SK-N-SH treated with all-trans-retinoic acid at 6 μM for 48 hours (cell line): ENCODE measurements at regions not wholly inside any gene's neighbourhood (a gene's known extent, or its start where the extent isn't known, plus 50 kb on each side); places are given as distances from the start of the nearest gene placed in this dataset.

ENCODE experiments used
- ATAC-seq: fragments of 200-7000 bp; cut with Tn5 transposase; 3 replicates; pipeline ENCODE4 v1.9.1; 2020; ENCODE audit warnings: mild to moderate bottlenecking, moderate library complexity
- ARNTL ChIP-seq: fragments of 450-650 bp; formaldehyde crosslinking; IDR thresholded peaks from 2 replicates; pipeline ENCODE4 v1.5.0; 2020; ENCODE audit warnings: low read depth, mild to moderate bottlenecking, moderate library complexity, borderline replicate concordance
- CREB5 ChIP-seq: fragments of 250-450 bp; sonication (Bioruptor Pico); IDR thresholded peaks from 2 replicates; pipeline ENCODE4 v1.5.1; 2020; ENCODE audit warnings: low read depth, mild to moderate bottlenecking, moderate library complexity
- CSDC2 ChIP-seq: fragments of 250-450 bp; sonication (Bioruptor Pico); IDR thresholded peaks from 2 replicates; pipeline ENCODE4 v1.5.0; 2020; ENCODE audit warnings: mild to moderate bottlenecking, moderate library complexity
- CSRNP3 ChIP-seq: fragments of 250-450 bp; sonication (Bioruptor Pico); IDR thresholded peaks from 2 replicates; pipeline ENCODE4 v1.5.1; 2021; ENCODE audit warnings: mild to moderate bottlenecking, moderate library complexity
- ESRRG ChIP-seq: fragments of 250-450 bp; sonication (Bioruptor Pico); IDR thresholded peaks from 2 replicates; pipeline ENCODE4 v1.6.1; 2021; ENCODE audit warnings: mild to moderate bottlenecking
- GLIS3 ChIP-seq: fragments of 250-450 bp; sonication (Bioruptor Pico); IDR thresholded peaks from 2 replicates; pipeline ENCODE4 v1.5.0; 2020; ENCODE audit warnings: mild to moderate bottlenecking, moderate library complexity
- ISL1 ChIP-seq: fragments of 250-450 bp; sonication (Bioruptor Pico); IDR thresholded peaks from 2 replicates; pipeline ENCODE4 v2.1.2; 2022; ENCODE audit warnings: mild to moderate bottlenecking, moderate library complexity
- OSR1 ChIP-seq: fragments of 250-450 bp; sonication (Bioruptor Pico); IDR thresholded peaks from 2 replicates; pipeline ENCODE4 v1.8.0; 2022; ENCODE audit warnings: moderate library complexity, mild to moderate bottlenecking, inconsistent platforms
- PPARA ChIP-seq: fragments of 250-450 bp; sonication (Bioruptor Pico); IDR thresholded peaks from 2 replicates; pipeline ENCODE4 v1.5.0; 2020; ENCODE audit warnings: mild to moderate bottlenecking, borderline replicate concordance
- RARB ChIP-seq: fragments of 250-450 bp; sonication (Bioruptor Pico); IDR thresholded peaks from 2 replicates; pipeline ENCODE4 v1.8.0; 2021; ENCODE audit warnings: mild to moderate bottlenecking, moderate library complexity
- SNAI2 ChIP-seq: fragments of 250-450 bp; sonication (Bioruptor Pico); IDR thresholded peaks from 2 replicates; pipeline ENCODE4 v1.5.0; 2020; ENCODE audit warnings: mild to moderate bottlenecking, moderate library complexity
- TCF4 ChIP-seq: fragments of 250-450 bp; sonication (Bioruptor Pico); IDR thresholded peaks from 2 replicates; pipeline ENCODE4 v1.8.0; 2021; ENCODE audit warnings: mild to moderate bottlenecking, moderate library complexity, borderline replicate concordance
- TOX ChIP-seq: fragments of 250-450 bp; sonication (Bioruptor Pico); IDR thresholded peaks from 2 replicates; pipeline ENCODE4 v1.8.0; 2021; ENCODE audit warnings: mild to moderate bottlenecking, moderate library complexity, borderline replicate concordance
- TSHZ2 ChIP-seq: fragments of 250-450 bp; sonication (Bioruptor Pico); IDR thresholded peaks from 2 replicates; pipeline ENCODE4 v1.5.0; 2020; ENCODE audit warnings: mild to moderate bottlenecking, moderate library complexity
- ZC3H10 ChIP-seq: fragments of 250-450 bp; sonication (Bioruptor Pico); IDR thresholded peaks from 2 replicates; pipeline ENCODE4 v1.5.1; 2021; ENCODE audit warnings: mild to moderate bottlenecking, moderate library complexity
- ZFP3 ChIP-seq: fragments of 250-450 bp; sonication (Bioruptor Pico); IDR thresholded peaks from 2 replicates; pipeline ENCODE4 v1.5.0; 2020; ENCODE audit warnings: mild to moderate bottlenecking, moderate library complexity
- ZFP30 ChIP-seq: fragments of 450-650 bp; formaldehyde crosslinking; IDR thresholded peaks from 2 replicates; pipeline ENCODE4 v1.5.0; 2022; ENCODE audit warnings: mild to moderate bottlenecking, moderate library complexity
- ZNF565 ChIP-seq: fragments of 450-650 bp; formaldehyde crosslinking; conservative IDR thresholded peaks from 2 replicates; pipeline ENCODE4 v1.5.0; 2020; ENCODE audit warnings: low read depth, mild to moderate bottlenecking, moderate library complexity
- ZNF70 ChIP-seq: fragments of 450-650 bp; formaldehyde crosslinking; IDR thresholded peaks from 2 replicates; pipeline ENCODE4 v1.5.0; 2020; ENCODE audit warnings: mild to moderate bottlenecking, moderate library complexity
- ZNF8 ChIP-seq: fragments of 450-650 bp; formaldehyde crosslinking; IDR thresholded peaks from 2 replicates; pipeline ENCODE4 v1.5.0; 2020; ENCODE audit warnings: mild to moderate bottlenecking, moderate library complexity
- TF ChIP-seq, protein P1 (sequence below): fragments of 250-450 bp; sonication (Bioruptor Pico); IDR thresholded peaks from 2 replicates; pipeline ENCODE4 v1.8.0; 2021; ENCODE audit warnings: low read depth, mild to moderate bottlenecking, moderate library complexity, borderline replicate concordance
- TF ChIP-seq, protein P2 (sequence below): fragments of 250-450 bp; sonication (Bioruptor Pico); IDR thresholded peaks from 2 replicates; pipeline ENCODE4 v1.8.0; 2020; ENCODE audit warnings: mild to moderate bottlenecking, moderate library complexity, borderline replicate concordance

DNA sequence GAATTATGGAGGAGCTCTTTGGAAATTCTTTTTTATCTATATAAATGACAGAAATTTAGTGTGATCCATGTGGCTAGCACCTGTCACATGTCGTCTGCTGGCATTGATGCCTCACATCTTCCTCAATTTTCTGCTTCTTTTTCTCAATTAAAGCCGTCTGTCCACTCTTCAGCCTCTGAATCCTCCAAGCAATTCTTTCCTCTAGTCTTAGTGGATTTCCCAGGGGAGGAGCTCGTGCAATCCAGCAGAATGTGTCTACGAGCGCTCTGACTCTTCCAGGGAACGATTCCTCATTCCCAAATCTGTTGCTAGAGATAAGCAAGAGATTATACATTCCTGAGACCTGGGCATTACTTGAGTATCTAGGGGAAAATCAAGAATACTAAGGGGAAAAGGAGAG is 176.6 kb downstream of the EMP1 start:
- TF ChIP-seq ESRRG (CRISPR knock-in tag) (no peak), SNAI2 (CRISPR knock-in tag) (no peak), TOX (CRISPR knock-in tag) (no peak), ZNF565 (no peak), ZC3H10 (CRISPR knock-in tag) (no peak), CSRNP3 (CRISPR knock-in tag) (no peak), RARB (CRISPR knock-in tag) (no peak), CREB5 (CRISPR knock-in tag) (no peak), OSR1 (CRISPR knock-in tag) (no peak), ISL1 (CRISPR knock-in tag) (no peak), CSDC2 (no peak), ZNF8 (CRISPR knock-in tag) (no peak), ZNF70 (CRISPR knock-in tag) (no peak), TSHZ2 (CRISPR knock-in tag) (no peak), TCF4 (CRISPR knock-in tag) (no peak), GLIS3 (CRISPR knock-in tag) (no peak), PPARA (CRISPR knock-in tag) (no peak)
- TF ChIP-seq, protein P1, sequence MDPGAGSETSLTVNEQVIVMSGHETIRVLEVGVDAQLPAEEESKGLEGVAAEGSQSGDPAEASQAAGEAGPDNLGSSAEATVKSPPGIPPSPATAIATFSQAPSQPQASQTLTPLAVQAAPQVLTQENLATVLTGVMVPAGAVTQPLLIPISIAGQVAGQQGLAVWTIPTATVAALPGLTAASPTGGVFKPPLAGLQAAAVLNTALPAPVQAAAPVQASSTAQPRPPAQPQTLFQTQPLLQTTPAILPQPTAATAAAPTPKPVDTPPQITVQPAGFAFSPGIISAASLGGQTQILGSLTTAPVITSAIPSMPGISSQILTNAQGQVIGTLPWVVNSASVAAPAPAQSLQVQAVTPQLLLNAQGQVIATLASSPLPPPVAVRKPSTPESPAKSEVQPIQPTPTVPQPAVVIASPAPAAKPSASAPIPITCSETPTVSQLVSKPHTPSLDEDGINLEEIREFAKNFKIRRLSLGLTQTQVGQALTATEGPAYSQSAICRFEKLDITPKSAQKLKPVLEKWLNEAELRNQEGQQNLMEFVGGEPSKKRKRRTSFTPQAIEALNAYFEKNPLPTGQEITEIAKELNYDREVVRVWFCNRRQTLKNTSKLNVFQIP (CRISPR knock-in tag) = no peak
- ATAC-seq = no peak

DNA sequence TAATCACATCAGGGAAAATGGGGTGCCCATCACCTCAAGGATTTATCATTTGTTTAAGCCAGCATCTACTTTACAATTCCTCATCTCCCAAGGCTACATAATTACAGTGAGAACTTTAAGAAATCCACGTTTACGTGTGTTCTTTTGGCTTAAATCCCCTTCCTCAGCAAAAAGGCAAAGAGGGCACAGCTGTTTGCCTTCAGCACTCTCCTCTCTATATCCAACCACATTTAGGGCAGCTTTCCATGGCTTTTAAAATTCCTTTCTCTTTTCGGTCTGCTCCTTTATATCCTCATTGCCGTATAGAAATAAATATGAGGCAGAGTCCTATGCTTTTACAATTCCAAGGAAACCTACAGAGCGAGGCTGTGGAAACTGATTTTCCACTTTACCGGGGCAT is 175.9 kb downstream of the EMP1 start:
- ATAC-seq = no peak
- TF ChIP-seq ZNF565 = no peak
- TF ChIP-seq CSDC2 = no peak
- no peak for TF ChIP-seq OSR1 (CRISPR knock-in tag)
- no peak for TF ChIP-seq TCF4 (CRISPR knock-in tag)
- TF ChIP-seq, protein P2, sequence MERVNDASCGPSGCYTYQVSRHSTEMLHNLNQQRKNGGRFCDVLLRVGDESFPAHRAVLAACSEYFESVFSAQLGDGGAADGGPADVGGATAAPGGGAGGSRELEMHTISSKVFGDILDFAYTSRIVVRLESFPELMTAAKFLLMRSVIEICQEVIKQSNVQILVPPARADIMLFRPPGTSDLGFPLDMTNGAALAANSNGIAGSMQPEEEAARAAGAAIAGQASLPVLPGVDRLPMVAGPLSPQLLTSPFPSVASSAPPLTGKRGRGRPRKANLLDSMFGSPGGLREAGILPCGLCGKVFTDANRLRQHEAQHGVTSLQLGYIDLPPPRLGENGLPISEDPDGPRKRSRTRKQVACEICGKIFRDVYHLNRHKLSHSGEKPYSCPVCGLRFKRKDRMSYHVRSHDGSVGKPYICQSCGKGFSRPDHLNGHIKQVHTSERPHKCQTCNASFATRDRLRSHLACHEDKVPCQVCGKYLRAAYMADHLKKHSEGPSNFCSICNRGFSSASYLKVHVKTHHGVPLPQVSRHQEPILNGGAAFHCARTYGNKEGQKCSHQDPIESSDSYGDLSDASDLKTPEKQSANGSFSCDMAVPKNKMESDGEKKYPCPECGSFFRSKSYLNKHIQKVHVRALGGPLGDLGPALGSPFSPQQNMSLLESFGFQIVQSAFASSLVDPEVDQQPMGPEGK = no peak
- TF ChIP-seq SNAI2 (CRISPR knock-in tag) = no peak
- no peak for TF ChIP-seq ISL1 (CRISPR knock-in tag)
- TF ChIP-seq ZFP30 = no peak
- no peak for TF ChIP-seq TSHZ2 (CRISPR knock-in tag)
- no peak for TF ChIP-seq PPARA (CRISPR knock-in tag)
- no peak for TF ChIP-seq ZC3H10 (CRISPR knock-in tag)
- TF ChIP-seq CSRNP3 (CRISPR knock-in tag) = no peak
- TF ChIP-seq CREB5 (CRISPR knock-in tag) = no peak
- no peak for TF ChIP-seq TOX (CRISPR knock-in tag)
- TF ChIP-seq ZFP3 (CRISPR knock-in tag) = no peak
- TF ChIP-seq ESRRG (CRISPR knock-in tag) = no peak
- TF ChIP-seq ZNF8 (CRISPR knock-in tag) = no peak
- TF ChIP-seq ZNF70 (CRISPR knock-in tag) = no peak
- TF ChIP-seq RARB (CRISPR knock-in tag) = no peak
- no peak for TF ChIP-seq ARNTL
